ENCODE measurements at regions not wholly inside any gene's neighbourhood (a gene's known extent, or its start where the extent isn't known, plus 50 kb on each side); places are given as distances from the start of the nearest gene placed in this dataset.

DNA sequence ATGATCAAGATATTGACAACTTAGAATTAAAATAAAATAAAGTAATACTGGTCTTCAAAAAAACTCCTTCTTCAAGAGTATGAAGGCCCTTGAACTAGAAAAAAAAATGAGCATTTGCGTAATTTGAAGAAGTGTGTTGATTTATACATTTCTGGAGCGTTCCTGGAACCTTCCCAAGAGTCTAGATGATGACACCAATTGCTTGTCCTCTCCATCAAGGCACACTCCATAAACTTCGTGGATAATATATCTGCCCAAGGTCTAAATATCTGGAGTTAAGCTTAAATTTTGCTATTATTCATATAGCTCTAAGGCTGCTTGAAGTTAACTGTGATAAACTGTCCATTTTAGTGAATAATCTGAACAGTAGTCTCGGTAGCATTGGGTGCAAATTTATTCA is 361.3 kb upstream of the CNTN5 start:
- Histone ChIP-seq H3K4me1 (ENCODE audit: control insufficient read depth in 1 of 2, insufficient read depth in 2 of 2, low read depth in 1 of 2, low read length in 1 of 2) (no peaks in the 10 kb centered on the region), H3K4me2 (no peak overlapping the region), H3K9ac (no peak overlapping the region), H4K20me1 (ENCODE audit: insufficient read depth) (no peaks in the 10 kb centered on the region), H3K79me2 (ENCODE audit: insufficient read depth) (no peaks in the 10 kb centered on the region), H3K27me3 (ENCODE audit: insufficient read depth) (no peaks in the 10 kb centered on the region), H2AFZ (ENCODE audit: low read depth) (no peak overlapping the region), H3K36me3 (replicated peaks in 1 of 2; ENCODE audit: control insufficient read depth in 1 of 2, insufficient read depth in 2 of 2, low read length in 1 of 2) (no peaks in the 10 kb centered on the region), H3K27ac (ENCODE audit: low read depth in 2 of 2, low read length in 1 of 2) (no peak overlapping the region), H3K9me3 (no peaks in the 10 kb centered on the region; the same call in 1 of the 2 replicates), H3K9me2 (no peaks in the 10 kb centered on the region), H3K4me3 (ENCODE audit: low read depth in 2 of 2, low read length in 1 of 2) (no peak overlapping the region), H3F3A (replicated peaks; ENCODE audit: insufficient read depth) (no peaks in the 10 kb centered on the region)
- TF ChIP-seq RAD21 (IDR thresholded peaks at IDR 0.05; ENCODE audit: low read length) (no peak), TEAD4 (IDR thresholded peaks at IDR 0.05; ENCODE audit: borderline replicate concordance, insufficient read depth) (no peak), NFIC (IDR thresholded peaks at IDR 0.05; ENCODE audit: borderline replicate concordance) (no peak), RCOR1 (IDR thresholded peaks at IDR 0.05; ENCODE audit: low read length) (no peak), FOXJ3 (CRISPR knock-in tag; IDR thresholded peaks at IDR 0.05) (no peak), EZH2phosphoT487 (IDR thresholded peaks at IDR 0.05; ENCODE audit: borderline replicate concordance, low read depth) (no peak), MEF2A (IDR thresholded peaks at IDR 0.05; ENCODE audit: borderline replicate concordance, low read depth) (no peak), GABPA (IDR thresholded peaks at IDR 0.05; ENCODE audit: low read depth) (no peak), TCF12 (IDR thresholded peaks at IDR 0.05) (no peak), GATA2 (CRISPR knock-in tag; IDR thresholded peaks at IDR 0.05) (no peak), SIN3A (IDR thresholded peaks at IDR 0.05; ENCODE audit: borderline replicate concordance, low read depth, low read length) (no peak), MXI1 (IDR thresholded peaks at IDR 0.05; ENCODE audit: low read depth, low read length) (no peak)
- TF ChIP-seq, protein P1, sequence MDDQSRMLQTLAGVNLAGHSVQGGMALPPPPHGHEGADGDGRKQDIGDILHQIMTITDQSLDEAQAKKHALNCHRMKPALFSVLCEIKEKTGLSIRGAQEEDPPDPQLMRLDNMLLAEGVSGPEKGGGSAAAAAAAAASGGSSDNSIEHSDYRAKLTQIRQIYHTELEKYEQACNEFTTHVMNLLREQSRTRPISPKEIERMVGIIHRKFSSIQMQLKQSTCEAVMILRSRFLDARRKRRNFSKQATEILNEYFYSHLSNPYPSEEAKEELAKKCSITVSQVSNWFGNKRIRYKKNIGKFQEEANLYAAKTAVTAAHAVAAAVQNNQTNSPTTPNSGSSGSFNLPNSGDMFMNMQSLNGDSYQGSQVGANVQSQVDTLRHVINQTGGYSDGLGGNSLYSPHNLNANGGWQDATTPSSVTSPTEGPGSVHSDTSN (IDR thresholded peaks at IDR 0.05): no peak
- POLR2A ChIA-PET: no interaction called here
- WGBS (ENCODE audit: low lambda C conversion rate): 3% methylated on average over 4 of the region's 4 CpGs
- CTCF ChIA-PET: no interaction called here
- no peak for DNase-seq

DNA sequence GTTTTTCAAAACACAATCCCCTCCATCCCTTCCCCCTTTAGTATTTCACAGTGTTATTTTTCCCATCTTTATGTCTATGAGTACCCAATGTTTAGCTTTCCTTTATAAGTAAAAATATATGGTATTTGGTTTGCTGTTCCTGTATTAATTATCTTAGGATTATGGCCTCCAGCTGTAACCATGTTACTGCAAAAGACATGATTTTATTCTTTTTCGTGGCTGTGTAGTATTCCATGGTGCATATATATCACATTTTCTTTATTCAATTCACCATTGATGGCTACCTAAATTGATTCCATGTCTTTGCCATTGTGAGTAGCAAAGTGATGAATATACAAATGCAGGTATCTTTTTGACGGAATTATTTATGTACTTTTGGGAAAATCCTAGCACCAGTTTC is 346.4 kb upstream of the CNTN5 start:
- H3K9me3 ChIP-seq: no peaks in the 10 kb centered on the region
- no peak overlapping the region for H3K4me3 ChIP-seq (ENCODE audit: low read depth in 2 of 2, low read length in 1 of 2)
- H3K36me3 ChIP-seq (replicated peaks in 1 of 2; ENCODE audit: control insufficient read depth in 1 of 2, insufficient read depth in 2 of 2, low read length in 1 of 2): no peaks in the 10 kb centered on the region
- no peak overlapping the region for H2AFZ ChIP-seq (ENCODE audit: low read depth)
- H3K27me3 ChIP-seq (ENCODE audit: insufficient read depth): no peaks in the 10 kb centered on the region
- no peak for DNase-seq
- CTCF ChIA-PET: no interaction called here
- POLR2A ChIA-PET: no interaction called here
- H3K4me2 ChIP-seq: no peak overlapping the region
- H3K9me2 ChIP-seq: no peaks in the 10 kb centered on the region
- 35% methylated on average over 2 of the region's 2 CpGs for WGBS (ENCODE audit: low lambda C conversion rate)
- no peaks in the 10 kb centered on the region for H3K4me1 ChIP-seq (ENCODE audit: control insufficient read depth in 1 of 2, insufficient read depth in 2 of 2, low read depth in 1 of 2, low read length in 1 of 2)
- H3K27ac ChIP-seq (ENCODE audit: low read depth in 2 of 2, low read length in 1 of 2): no peak overlapping the region
- H3F3A ChIP-seq (replicated peaks; ENCODE audit: insufficient read depth): no peaks in the 10 kb centered on the region
- no peak overlapping the region for H3K9ac ChIP-seq
- TF ChIP-seq GATA2 (CRISPR knock-in tag; IDR thresholded peaks at IDR 0.05) (no peak), YY1 (IDR thresholded peaks at IDR 0.05; ENCODE audit: low read depth) (no peak)
- TF ChIP-seq, protein P2, sequence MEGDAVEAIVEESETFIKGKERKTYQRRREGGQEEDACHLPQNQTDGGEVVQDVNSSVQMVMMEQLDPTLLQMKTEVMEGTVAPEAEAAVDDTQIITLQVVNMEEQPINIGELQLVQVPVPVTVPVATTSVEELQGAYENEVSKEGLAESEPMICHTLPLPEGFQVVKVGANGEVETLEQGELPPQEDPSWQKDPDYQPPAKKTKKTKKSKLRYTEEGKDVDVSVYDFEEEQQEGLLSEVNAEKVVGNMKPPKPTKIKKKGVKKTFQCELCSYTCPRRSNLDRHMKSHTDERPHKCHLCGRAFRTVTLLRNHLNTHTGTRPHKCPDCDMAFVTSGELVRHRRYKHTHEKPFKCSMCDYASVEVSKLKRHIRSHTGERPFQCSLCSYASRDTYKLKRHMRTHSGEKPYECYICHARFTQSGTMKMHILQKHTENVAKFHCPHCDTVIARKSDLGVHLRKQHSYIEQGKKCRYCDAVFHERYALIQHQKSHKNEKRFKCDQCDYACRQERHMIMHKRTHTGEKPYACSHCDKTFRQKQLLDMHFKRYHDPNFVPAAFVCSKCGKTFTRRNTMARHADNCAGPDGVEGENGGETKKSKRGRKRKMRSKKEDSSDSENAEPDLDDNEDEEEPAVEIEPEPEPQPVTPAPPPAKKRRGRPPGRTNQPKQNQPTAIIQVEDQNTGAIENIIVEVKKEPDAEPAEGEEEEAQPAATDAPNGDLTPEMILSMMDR (IDR thresholded peaks at IDR 0.05): no peak
- no peaks in the 10 kb centered on the region for H3K79me2 ChIP-seq (ENCODE audit: insufficient read depth)
- H4K20me1 ChIP-seq (ENCODE audit: insufficient read depth): no peaks in the 10 kb centered on the region

Data from SK-N-SH (cell line).